ENCODE measurements at regions not wholly inside any gene's neighbourhood (a gene's known extent, or its start where the extent isn't known, plus 50 kb on each side); places are given as distances from the start of the nearest gene placed in this dataset.
"Not testable (repeated sequence)": the region's sequence is repeated elsewhere in the genome, so short reads cannot be mapped to it uniquely, and the experiment has no call there.

- Mint-ChIP-seq H3K27ac (no peak overlapping the region), H3K4me1 (peaks cover 3% of the 10 kb centered on the region), H3K4me3 (peak overlapping the region; percentile 83), H3K27me3 (peaks cover 44% of the 10 kb centered on the region), H3K36me3 (ENCODE audit: low read depth) (no peaks in the 10 kb centered on the region)
- no peak for ATAC-seq
- no peaks in the 10 kb centered on the region for H3K9me3 ChIP-seq (ENCODE audit: control insufficient read depth, low read length, poor library complexity, severe bottlenecking)
- DNase-seq = no peak
These were observed 77.7 kb upstream of the FAM174B start for GRCh38 chr15:92733090-92733933.

GRCh38 chr15:92733934-92734521 lies 78.5 kb upstream of the FAM174B start:
- Mint-ChIP-seq H3K4me3 (peak overlapping the region; percentile 83), H3K27ac (no peak overlapping the region)
- peak; percentile 30 for ATAC-seq

GRCh38 chr15:92739246-92739645 lies 83.7 kb upstream of the FAM174B start:
- not testable (repeated sequence) for H3K4me1 Mint-ChIP-seq; H3K36me3 Mint-ChIP-seq (ENCODE audit: low read depth); H3K4me3 Mint-ChIP-seq

More at GRCh38 chr15:92733934-92734521, 78.5 kb upstream of the FAM174B start:
- no peaks in the 10 kb centered on the region for H3K9me3 ChIP-seq (ENCODE audit: control insufficient read depth, low read length, poor library complexity, severe bottlenecking)
- Mint-ChIP-seq H3K36me3 (ENCODE audit: low read depth) (no peaks in the 10 kb centered on the region), H3K4me1 (peaks cover 3% of the 10 kb centered on the region), H3K27me3 (peaks cover 44% of the 10 kb centered on the region)
- DNase-seq = no peak

GRCh38 chr15:92745845-92746271 lies 90.3 kb upstream of the FAM174B start:
- Mint-ChIP-seq H3K4me3 (no peak overlapping the region), H3K27ac (no peak overlapping the region), H3K27me3 (peaks cover 7% of the 10 kb centered on the region), H3K36me3 (ENCODE audit: low read depth) (no peaks in the 10 kb centered on the region), H3K4me1 (no peaks in the 10 kb centered on the region)
- DNase-seq (no peak), ATAC-seq (no peak)
- H3K9me3 ChIP-seq (ENCODE audit: control insufficient read depth, low read length, poor library complexity, severe bottlenecking) = no peaks in the 10 kb centered on the region

More at GRCh38 chr15:92739246-92739645, 83.7 kb upstream of the FAM174B start:
- ATAC-seq; H3K27ac Mint-ChIP-seq; DNase-seq; H3K9me3 ChIP-seq (ENCODE audit: control insufficient read depth, low read length, poor library complexity, severe bottlenecking): not testable (repeated sequence)
- H3K27me3 Mint-ChIP-seq = peaks cover 30% of the 10 kb centered on the region

GRCh38 chr15:92747047-92747446 lies 91.5 kb upstream of the FAM174B start:
- no peaks in the 10 kb centered on the region for H3K4me1 Mint-ChIP-seq
- no peaks in the 10 kb centered on the region for H3K27me3 Mint-ChIP-seq
- ATAC-seq = no peak
- no peaks in the 10 kb centered on the region for H3K36me3 Mint-ChIP-seq (ENCODE audit: low read depth)
- H3K9me3 ChIP-seq (ENCODE audit: control insufficient read depth, low read length, poor library complexity, severe bottlenecking) = no peaks in the 10 kb centered on the region
- H3K27ac Mint-ChIP-seq = no peak overlapping the region
- no peak for DNase-seq
- no peak overlapping the region for H3K4me3 Mint-ChIP-seq

- Mint-ChIP-seq H3K27me3 (no peaks in the 10 kb centered on the region), H3K4me3 (no peak overlapping the region), H3K27ac (no peak overlapping the region), H3K4me1 (no peaks in the 10 kb centered on the region), H3K36me3 (ENCODE audit: low read depth) (no peaks in the 10 kb centered on the region)
- no peaks in the 10 kb centered on the region for H3K9me3 ChIP-seq (ENCODE audit: control insufficient read depth, low read length, poor library complexity, severe bottlenecking)
- DNase-seq = no peak
- ATAC-seq = no peak
These were observed 93.6 kb upstream of the FAM174B start for GRCh38 chr15:92749216-92749615.

GRCh38 chr15:92749946-92750345 lies 94.4 kb upstream of the FAM174B start:
- H3K4me3 Mint-ChIP-seq = no peak overlapping the region
- H3K27ac Mint-ChIP-seq = no peak overlapping the region
- no peaks in the 10 kb centered on the region for H3K36me3 Mint-ChIP-seq (ENCODE audit: low read depth)
- H3K27me3 Mint-ChIP-seq = no peaks in the 10 kb centered on the region
- no peak for DNase-seq
- no peaks in the 10 kb centered on the region for H3K9me3 ChIP-seq (ENCODE audit: control insufficient read depth, low read length, poor library complexity, severe bottlenecking)
- ATAC-seq = no peak
- no peaks in the 10 kb centered on the region for H3K4me1 Mint-ChIP-seq

GRCh38 chr15:92751528-92751927 lies 96.0 kb upstream of the FAM174B start:
- Mint-ChIP-seq H3K4me1 (no peaks in the 10 kb centered on the region), H3K27me3 (no peaks in the 10 kb centered on the region), H3K4me3 (no peak overlapping the region), H3K27ac (no peak overlapping the region), H3K36me3 (ENCODE audit: low read depth) (peaks cover 2% of the 10 kb centered on the region)
- ATAC-seq (no peak), DNase-seq (no peak)
- no peaks in the 10 kb centered on the region for H3K9me3 ChIP-seq (ENCODE audit: control insufficient read depth, low read length, poor library complexity, severe bottlenecking)

- Mint-ChIP-seq H3K36me3 (ENCODE audit: low read depth) (peaks cover 2% of the 10 kb centered on the region), H3K27me3 (no peaks in the 10 kb centered on the region), H3K27ac (no peak overlapping the region), H3K4me1 (no peaks in the 10 kb centered on the region), H3K4me3 (no peak overlapping the region)
- no peak for ATAC-seq
- no peaks in the 10 kb centered on the region for H3K9me3 ChIP-seq (ENCODE audit: control insufficient read depth, low read length, poor library complexity, severe bottlenecking)
- DNase-seq = no peak
These were observed 98.0 kb upstream of the FAM174B start for GRCh38 chr15:92753591-92753990.

GRCh38 chr15:92763459-92763858 lies 107.9 kb upstream of the FAM174B start:
- no peaks in the 10 kb centered on the region for H3K4me1 Mint-ChIP-seq
- no peaks in the 10 kb centered on the region for H3K27me3 Mint-ChIP-seq
- DNase-seq (no peak), ATAC-seq (no peak)
- no peaks in the 10 kb centered on the region for H3K9me3 ChIP-seq (ENCODE audit: control insufficient read depth, low read length, poor library complexity, severe bottlenecking)
- no peak overlapping the region for H3K4me3 Mint-ChIP-seq
- peaks cover 2% of the 10 kb centered on the region for H3K36me3 Mint-ChIP-seq (ENCODE audit: low read depth)
- H3K27ac Mint-ChIP-seq = no peak overlapping the region

GRCh38 chr15:92768131-92768530 lies 112.6 kb upstream of the FAM174B start:
- not testable (repeated sequence) for H3K4me1 Mint-ChIP-seq; H3K27me3 Mint-ChIP-seq; DNase-seq; H3K36me3 Mint-ChIP-seq (ENCODE audit: low read depth); H3K4me3 Mint-ChIP-seq; ATAC-seq; H3K9me3 ChIP-seq (ENCODE audit: control insufficient read depth, low read length, poor library complexity, severe bottlenecking); H3K27ac Mint-ChIP-seq

GRCh38 chr15:92770641-92771040 lies 115.1 kb upstream of the FAM174B start:
- H3K36me3 Mint-ChIP-seq (ENCODE audit: low read depth) = no peaks in the 10 kb centered on the region
- H3K4me3 Mint-ChIP-seq = no peak overlapping the region
- H3K27me3 Mint-ChIP-seq = no peaks in the 10 kb centered on the region
- no peaks in the 10 kb centered on the region for H3K9me3 ChIP-seq (ENCODE audit: control insufficient read depth, low read length, poor library complexity, severe bottlenecking)
- DNase-seq (no peak), ATAC-seq (no peak)
- H3K4me1 Mint-ChIP-seq = no peaks in the 10 kb centered on the region
- H3K27ac Mint-ChIP-seq = no peak overlapping the region

GRCh38 chr15:92772061-92772460 lies 116.5 kb upstream of the FAM174B start:
- no peak overlapping the region for H3K27ac Mint-ChIP-seq
- no peaks in the 10 kb centered on the region for H3K27me3 Mint-ChIP-seq
- H3K4me3 Mint-ChIP-seq = no peak overlapping the region
- DNase-seq (no peak), ATAC-seq (no peak)
- no peaks in the 10 kb centered on the region for H3K9me3 ChIP-seq (ENCODE audit: control insufficient read depth, low read length, poor library complexity, severe bottlenecking)
- no peaks in the 10 kb centered on the region for H3K4me1 Mint-ChIP-seq
- H3K36me3 Mint-ChIP-seq (ENCODE audit: low read depth) = no peaks in the 10 kb centered on the region
